ENCODE measurements at regions not wholly inside any gene's neighbourhood (a gene's known extent, or its start where the extent isn't known, plus 50 kb on each side); places are given as distances from the start of the nearest gene placed in this dataset.

DNA sequence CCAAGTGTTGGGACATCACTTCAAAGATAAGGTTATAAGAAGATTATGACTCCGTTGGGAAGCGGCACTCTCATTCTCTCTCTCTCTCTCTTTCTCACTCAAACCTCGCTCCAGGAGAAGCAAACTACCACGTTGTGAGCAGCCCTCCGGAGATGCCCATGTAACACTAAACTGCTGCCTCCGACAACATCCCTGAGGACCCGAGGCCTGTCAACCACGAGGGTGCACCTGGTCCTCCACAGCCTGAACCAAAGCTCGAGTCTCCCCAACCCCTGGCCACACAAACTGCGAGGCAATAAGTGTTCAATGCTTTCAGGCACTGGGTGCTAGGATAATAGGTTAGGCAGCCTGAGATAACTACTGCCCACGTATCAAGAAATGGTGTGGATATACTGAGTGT is 654.5 kb upstream of the ID2 start:
- DNase-seq: no peak

- DNase-seq: no peak
Measured at GRCh38 chr2:8028036-8028435, 653.8 kb upstream of the ID2 start.

DNA sequence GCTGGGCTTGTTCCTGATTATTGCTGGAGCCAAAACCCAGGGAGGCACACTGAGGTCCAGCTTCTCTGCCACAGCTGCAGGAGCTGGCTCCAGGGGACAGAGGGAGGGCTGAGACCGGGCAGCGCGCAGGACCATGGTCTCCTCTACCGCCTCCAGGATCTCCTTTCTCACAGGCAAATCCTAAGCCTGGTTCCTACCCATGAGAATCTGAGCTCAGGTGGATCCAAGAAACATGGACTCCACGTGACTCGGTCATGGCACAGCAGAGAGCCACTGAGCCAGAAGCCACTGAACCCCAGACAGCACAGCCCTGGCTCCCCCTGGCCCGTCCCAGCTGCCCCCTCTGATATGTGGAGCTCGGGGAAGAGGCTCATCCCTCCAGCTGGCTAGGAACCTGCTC is 653.4 kb upstream of the ID2 start:
- DNase-seq: no peak

DNA sequence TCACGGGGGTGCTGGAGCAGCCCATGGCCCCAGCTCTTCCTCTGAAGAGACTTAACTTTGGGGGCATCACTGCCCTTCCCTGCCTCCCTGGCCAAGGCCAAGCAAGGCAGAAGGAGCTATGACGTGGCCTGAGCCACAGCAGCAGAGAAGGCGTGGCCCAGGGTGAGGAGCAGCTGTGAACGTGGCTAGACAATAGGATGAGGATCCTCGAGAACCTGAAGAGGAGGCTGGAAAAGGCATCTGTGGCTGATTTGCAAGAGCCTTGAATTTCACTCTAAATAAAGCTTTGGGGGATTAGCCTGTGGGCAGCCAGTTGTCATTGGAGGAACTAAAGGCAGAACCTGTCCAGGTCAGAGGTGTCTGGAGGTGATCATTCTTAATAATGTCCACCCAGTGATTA is 652.9 kb upstream of the ID2 start:
- DNase-seq: no peak

- DNase-seq: no peak
Measured at GRCh38 chr2:8030573-8031303, 651.1 kb upstream of the ID2 start.

DNA sequence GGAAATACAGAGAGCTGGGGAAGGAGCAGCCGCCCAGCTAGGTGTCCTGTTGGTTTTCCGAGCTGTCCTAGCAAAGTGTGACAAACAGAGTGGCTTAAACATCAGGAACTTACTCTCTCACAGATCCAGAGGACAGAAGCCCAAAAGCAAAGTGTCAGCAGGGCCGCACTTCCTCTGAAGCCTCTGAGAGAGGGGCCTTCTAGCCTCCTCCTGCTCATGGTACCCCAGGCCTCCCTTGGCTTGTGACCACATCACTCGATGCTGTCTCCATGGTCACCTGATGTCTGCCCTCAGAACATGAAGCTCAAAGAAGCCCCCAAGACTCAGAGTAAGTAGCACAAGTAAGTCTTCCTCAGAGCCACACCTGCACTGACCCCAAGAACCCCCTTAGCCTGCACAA is 650.5 kb upstream of the ID2 start:
- no peak for DNase-seq

GRCh38 chr2:8033546-8034096 is 648.2 kb upstream of the ID2 start:
- no peak for DNase-seq

DNA sequence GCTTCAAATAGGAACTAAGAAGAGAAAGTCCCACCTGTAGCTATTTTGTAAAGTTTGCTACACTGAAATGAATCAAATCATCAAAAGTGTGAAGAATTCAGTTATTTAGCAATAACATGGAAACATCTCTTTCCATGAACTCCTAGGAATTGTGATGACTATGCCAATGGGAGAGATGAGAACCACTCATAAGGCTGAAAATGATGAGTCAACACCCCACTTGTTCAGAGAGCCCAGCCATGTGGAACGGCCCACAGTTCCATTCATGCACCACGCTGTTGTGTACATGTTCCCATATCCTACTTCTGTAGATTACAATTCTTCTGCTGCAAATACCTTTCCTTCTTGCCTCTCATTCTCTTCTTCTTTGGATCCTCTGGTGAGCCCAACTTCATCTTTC is 645.5 kb upstream of the ID2 start:
- DNase-seq: no peak

- DNase-seq: no peak
Measured at GRCh38 chr2:8039732-8040131, 642.1 kb upstream of the ID2 start.

- no peak for DNase-seq
Measured at GRCh38 chr2:8043295-8043694, 638.6 kb upstream of the ID2 start.

DNA sequence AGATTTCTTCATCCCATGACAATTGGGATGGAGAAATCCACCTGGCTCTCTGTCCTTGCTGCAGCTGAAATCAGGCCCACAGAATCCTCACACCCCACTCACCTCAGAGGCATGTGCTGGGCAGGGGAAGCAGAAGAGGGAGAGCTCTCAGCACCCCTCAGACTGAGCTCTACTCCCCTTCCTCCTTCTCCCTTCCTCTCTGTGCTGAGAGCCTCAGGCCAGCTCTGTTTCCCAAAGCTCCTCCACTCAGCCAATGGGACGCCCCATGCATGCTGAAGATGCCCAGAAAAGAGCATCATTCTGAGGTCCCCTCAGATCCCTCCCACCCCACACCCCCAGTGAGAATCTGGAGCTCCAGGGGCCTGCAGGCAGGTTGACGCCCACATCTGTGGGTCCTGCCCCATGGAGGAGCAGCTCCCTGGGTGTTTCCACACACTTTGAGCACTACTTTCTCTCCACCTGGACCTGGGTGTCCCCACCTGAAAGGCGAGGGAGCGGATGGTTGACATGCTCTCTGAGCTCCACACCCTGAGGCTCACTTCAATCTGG is 637.7 kb upstream of the ID2 start:
- DNase-seq: no peak

- DNase-seq: no peak
Measured at GRCh38 chr2:8045081-8045614, 636.7 kb upstream of the ID2 start.

DNA sequence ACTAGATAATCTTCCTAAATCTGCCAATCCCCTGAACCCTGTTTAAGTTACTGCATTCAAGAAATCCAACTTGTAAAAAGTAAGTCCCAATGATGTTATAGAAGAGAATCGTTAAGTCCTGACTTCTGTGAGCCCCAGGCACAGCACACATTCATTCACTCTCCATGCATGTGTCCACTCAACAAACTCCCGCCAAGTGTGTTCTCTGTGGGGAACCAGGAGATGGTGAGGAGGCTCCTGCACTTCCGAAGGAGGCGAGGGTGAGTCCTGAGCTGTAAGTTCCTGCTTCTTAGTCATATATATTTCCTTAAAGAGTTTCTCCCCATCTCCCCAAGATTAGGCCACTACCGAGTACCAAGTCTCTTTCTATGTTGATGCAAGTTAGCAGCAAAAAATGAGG is 635.0 kb upstream of the ID2 start:
- DNase-seq: no peak

DNA sequence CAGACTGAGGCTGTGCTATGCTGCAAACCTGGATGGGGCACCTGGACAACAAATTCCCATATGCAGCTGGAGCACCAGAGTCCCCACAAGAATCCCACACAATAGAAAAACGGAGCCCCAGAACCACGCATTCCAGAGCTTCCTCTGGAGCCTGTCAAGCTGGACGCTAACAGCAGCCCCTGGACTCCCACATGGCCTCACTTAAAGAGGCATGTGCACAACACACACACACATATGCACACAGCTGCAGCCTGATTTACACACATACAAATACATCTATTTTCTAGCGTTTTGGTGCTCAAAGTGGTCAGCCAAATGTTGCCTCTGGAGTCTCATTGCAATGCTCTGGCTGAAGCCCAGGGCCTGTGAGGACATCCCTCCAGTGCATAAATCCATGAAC is 632.7 kb upstream of the ID2 start:
- DNase-seq: no peak

- no peak for DNase-seq
Measured at GRCh38 chr2:8049851-8050571, 631.8 kb upstream of the ID2 start.

GRCh38 chr2:8053216-8053615 is 628.6 kb upstream of the ID2 start:
- no peak for DNase-seq

GRCh38 chr2:8054070-8054469 is 627.8 kb upstream of the ID2 start:
- DNase-seq: no peak

DNA sequence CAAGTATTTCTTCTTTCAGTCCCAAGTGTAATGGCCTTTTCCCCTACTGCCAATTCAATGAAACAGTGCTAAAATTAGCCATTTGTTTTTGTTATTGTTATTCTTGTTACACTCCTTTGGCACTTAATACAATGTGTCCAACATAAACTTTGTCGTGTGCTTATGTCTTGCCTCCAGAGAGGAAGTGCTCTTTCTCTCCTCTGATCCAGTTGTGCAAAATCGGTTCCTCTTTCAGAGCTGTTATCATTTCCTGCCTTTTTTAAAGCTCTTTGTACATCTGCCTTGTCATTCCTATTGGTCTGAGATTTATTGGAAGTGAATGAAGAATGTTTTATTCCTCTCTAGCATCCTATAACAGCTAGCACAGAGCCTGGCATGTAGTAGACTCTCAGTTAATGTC is 623.2 kb upstream of the ID2 start:
- no peak for DNase-seq

- no peak for DNase-seq
Measured at GRCh38 chr2:8059255-8059654, 622.6 kb upstream of the ID2 start.

- no peak for DNase-seq
Measured at GRCh38 chr2:8059794-8060193, 622.1 kb upstream of the ID2 start.

DNA sequence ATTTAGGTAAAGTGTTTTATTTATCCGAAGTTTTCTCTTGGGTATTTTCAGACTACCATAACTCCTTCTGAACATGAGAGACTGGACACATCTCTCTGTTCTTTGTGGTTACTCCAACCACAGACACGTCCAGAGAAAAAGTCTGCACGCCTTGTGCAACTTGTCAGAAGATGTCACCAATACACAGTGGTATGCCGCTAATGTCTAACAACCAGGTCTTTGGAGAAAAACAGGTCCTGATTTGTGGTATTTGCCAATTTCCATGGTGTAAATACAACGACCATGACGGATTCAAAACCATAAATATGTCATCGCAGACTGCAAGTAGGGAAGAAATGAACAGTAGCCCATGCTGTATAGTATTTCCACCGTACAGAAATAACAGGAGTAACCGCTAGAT is 620.6 kb upstream of the ID2 start:
- no peak for DNase-seq

DNA sequence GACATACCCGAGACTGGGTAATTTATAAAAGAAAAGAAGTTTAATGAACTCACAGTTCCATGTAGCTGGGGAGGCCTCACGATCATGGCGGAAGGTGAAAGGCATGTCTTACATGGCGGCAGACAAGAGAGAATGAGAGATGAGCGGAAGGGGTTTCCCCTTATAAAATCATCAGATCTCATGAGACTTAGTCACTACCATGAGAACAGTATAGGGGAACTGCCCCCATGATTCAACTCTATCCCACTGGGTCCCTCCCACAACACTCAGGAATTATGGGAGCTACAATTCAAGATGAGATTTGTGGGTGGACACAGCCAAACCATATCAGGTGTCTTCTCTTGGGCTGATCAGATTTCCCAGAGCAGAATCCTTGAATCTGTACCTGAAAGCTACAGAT is 617.3 kb upstream of the ID2 start:
- DNase-seq: no peak

GRCh38 chr2:8065191-8065590 is 616.7 kb upstream of the ID2 start:
- no peak for DNase-seq

GRCh38 chr2:8067784-8068336 is 614.0 kb upstream of the ID2 start:
- DNase-seq: no peak
